NCI-H1930 (cell line): ENCODE measurements at regions not wholly inside any gene's neighbourhood (a gene's known extent, or its start where the extent isn't known, plus 50 kb on each side); places are given as distances from the start of the nearest gene placed in this dataset.

Source experiments
- DNase-seq, 2 experiments: peaks; one replicate each; lab custom pipeline; 2025; lab: John Stamatoyannopoulos, UW

DNA sequence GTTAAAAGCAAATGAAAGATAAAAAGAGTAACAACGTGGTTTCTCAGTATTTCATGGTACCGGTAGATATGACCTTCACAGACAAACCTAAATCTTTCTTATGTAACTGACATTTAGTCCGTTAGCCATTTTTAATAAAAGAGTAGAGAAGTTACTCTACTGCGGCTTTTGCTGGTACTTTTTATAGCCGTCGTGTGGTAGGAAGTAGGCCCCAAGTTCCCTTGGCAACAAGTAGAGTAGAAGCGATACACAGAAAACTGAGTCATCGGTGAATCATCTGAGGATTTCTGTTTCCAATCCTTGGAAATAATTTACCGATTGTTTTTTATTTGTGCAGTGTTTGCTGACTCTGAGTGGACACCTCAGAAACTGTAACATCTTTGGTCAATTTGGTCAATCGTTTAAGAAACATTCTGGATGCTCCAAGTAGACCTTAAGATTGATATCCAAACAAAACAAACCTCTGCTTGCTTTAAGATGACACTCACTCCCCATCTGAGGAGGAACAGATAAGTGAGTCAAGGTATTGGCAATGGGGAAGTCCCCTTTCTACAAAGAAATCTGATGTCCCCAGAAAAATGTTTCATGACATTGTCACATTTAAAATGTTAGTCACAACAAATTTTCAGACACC, 63.9 kb upstream of the AHR start:
- DNase-seq, result no peak

DNA sequence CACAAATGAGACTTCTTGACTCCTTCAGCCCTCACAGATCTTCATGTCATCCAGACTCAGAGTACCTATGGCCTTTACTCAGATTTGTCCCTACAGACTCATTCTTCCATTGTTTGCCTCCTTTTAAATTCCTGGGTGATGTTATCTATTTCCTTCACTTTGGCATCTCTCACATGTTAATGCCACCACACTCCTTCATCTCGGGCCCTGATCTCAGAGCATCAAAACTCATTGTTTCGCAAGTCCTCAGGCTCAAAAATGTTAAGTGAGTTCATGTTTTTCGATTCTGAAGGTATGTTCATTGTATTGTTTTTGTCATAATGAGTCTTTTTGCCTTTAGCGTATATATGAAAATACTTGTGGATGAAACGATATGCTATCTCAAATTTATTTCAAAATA, 62.3 kb upstream of the AHR start:
- no peak for DNase-seq

DNA sequence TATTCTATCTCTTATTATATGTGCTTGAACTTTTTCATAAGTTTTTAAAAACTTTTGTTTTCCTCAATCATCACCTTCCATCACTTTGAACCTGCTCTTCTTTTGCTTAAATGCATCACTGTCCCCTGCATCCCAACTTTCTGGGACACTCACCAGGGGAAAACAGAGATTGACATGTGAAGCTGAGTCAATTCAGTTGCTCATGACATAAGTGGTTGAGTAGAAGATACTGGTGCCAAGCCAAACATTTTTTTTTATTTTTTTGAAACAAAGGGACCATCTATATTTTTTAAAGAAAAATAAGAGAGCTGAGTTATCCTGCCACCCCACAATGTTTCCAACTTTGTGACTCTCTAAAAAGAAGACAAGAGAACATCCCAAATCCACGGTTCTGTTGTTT, 61.8 kb upstream of the AHR start:
- DNase-seq, result no peak

DNA sequence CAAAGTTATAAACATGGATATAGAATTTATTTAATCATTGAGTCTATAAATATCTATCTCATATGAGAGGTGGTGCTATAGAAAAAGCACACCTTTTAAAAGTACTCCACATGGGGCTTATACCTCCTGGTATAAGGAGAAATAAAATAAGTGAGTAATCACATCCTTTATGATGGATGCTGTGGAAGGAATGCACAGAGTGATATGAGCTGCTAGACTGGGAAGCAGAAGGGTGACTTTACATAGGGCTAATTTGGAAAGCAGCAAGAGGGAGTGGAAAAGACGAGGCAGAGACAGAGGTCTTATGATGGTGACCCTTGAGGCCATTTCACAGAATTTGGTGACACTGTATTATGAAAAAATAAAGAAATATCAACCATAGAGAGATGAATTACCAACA, 59.4 kb upstream of the AHR start:
- no peak for DNase-seq

DNA sequence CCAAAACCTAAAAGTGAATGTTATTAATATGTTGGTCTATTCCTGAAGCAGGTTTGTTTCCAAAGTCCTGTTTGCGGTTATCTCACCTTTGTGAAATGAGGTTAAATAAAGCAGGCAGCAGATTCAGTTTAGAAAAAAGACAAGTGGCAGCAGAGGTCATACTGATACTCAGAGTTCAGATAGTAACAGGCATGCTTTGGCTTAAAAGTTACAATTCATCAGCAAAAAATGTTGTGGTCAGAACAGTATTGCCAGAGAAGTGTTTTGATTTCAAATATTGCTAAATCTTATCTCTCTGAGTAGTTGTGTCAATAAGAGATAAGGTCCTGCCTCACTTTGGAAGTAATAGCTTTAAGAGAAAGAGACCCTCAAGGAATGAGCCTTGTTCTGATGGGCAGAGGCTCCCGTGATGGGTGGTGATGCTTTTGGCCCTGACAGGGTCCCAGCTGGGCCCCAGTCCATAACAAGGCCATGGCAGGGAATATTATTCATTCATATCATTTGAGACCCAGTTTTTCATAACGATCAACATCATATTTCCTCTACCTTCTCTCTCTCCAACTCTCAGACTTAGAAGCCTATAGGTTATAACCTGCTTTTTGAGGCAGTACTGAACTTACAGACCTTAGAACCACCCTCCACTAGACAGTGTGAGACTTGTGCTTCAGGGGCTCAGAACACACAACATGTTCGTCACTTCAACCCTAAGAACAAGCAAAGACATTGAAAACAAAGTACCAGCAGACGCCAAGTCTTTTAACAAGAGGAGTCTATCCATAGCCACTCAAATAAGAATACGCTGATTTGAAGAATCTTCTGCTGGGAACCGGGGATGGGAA, 58.5 kb upstream of the AHR start:
- DNase-seq, result no peak

DNA sequence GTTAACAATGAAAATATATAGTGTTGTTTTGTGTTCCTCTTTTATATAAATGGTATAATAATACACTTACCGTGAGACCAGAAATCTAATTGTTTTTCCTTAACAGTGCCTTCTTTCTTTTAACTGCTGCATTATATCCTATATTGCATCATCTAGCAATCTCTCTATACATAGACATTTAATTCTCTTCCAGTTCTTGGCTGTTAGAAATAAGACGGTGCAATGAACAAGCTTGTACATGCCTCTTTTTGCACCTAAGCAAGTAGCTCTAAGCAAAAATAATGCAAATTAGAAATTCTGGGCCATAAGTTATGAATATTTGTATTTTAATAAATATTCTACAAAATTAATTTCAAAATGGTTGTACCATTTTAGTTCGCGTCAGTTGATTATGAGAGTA, 55.9 kb upstream of the AHR start:
- no peak for DNase-seq

DNA sequence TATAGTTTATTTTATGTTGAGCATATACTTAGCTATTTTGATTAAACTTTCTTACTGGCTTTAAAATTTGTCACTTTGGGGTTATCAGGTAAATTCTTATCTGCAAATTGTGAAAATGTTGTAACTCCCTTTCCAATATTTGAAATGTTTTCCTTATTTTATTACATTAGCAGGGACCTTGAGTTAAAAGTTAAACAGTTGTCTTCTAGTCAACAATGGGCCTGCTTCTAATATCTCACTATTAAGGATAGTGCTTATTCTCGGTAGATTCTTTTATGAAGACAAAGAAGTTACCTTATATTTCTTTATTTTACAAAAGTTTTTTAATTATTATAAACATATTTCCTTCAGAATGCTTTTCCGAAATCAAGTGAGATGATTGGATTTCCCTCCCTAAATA, 53.7 kb upstream of the AHR start:
- DNase-seq, result no peak

DNA sequence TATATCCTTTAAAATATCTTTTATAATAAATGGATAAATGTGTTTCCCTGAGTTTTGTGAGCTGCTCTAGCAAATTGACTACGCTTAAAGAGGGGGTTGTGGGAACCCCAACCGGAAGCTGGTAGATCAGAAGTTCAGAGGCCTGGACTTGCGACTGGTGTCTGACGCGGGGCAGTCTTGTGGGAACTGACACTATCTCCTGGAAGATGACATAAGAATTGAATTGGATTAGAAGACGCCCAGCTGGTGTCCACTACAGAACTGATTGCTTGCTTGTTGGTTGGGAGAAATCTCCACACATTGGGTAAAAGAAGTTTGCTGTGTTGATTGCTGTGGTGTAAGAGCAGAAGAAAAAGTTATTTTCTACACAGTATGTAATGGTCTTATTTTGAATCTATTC, 51.1 kb upstream of the AHR start:
- no peak for DNase-seq

DNA sequence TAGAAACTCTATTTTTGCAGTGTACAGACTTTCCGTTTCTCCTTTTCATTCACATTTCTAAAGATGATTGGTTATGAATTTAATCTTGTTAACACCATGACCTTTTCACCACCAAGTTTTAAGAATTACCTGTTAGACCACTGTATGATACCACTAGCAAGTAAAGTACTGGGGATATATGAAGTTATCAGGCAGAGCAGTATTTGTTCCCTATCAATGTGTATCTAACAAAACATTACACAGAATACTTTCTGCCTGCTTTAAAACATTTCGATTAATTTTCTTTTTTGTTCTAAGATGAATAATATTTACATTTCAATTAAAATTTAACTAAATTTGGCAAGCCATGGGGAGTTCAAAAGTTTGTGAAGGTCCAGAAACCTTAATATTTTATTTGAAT, 49.9 kb upstream of the AHR start:
- no peak for DNase-seq
